C4-2B (cell line): ENCODE measurements at regions not wholly inside any gene's neighbourhood (a gene's known extent, or its start where the extent isn't known, plus 50 kb on each side); places are given as distances from the start of the nearest gene placed in this dataset.

Source experiments
- ZFX ChIP-seq: fragments of 450-650 bp; IDR thresholded peaks from 2 replicates; pipeline ENCODE4 v1.6.1; 2017
- TF ChIP-seq, protein P1 (sequence below): fragments of 450-650 bp; conservative IDR thresholded peaks from 2 replicates; pipeline ENCODE4 v1.5.1; 2017; ENCODE audit warnings: mild to moderate bottlenecking

DNA sequence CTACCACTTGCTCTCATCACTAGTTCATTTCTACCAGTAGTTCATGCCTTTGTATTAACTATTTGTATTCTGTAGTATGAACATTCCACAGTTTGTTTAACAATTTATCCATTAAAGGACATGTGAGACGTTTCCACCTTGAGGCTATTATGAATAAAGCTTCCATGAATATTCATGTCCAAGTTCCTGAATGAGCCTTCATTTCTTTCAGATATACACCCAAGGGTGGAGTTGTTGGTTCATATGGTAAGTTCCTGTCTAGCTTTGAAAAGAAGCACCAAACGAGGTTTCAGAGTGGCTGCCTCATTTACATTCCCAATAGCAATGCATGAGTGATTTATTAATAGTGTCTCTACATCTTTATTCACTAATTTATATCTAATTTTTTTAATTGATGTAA is 407.8 kb upstream of the C16orf82 start:
- TF ChIP-seq, protein P1, sequence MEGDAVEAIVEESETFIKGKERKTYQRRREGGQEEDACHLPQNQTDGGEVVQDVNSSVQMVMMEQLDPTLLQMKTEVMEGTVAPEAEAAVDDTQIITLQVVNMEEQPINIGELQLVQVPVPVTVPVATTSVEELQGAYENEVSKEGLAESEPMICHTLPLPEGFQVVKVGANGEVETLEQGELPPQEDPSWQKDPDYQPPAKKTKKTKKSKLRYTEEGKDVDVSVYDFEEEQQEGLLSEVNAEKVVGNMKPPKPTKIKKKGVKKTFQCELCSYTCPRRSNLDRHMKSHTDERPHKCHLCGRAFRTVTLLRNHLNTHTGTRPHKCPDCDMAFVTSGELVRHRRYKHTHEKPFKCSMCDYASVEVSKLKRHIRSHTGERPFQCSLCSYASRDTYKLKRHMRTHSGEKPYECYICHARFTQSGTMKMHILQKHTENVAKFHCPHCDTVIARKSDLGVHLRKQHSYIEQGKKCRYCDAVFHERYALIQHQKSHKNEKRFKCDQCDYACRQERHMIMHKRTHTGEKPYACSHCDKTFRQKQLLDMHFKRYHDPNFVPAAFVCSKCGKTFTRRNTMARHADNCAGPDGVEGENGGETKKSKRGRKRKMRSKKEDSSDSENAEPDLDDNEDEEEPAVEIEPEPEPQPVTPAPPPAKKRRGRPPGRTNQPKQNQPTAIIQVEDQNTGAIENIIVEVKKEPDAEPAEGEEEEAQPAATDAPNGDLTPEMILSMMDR: no peak
- TF ChIP-seq ZFX: no peak
